SH-SY5Y (cell line): ENCODE measurements at regions not wholly inside any gene's neighbourhood (a gene's known extent, or its start where the extent isn't known, plus 50 kb on each side); places are given as distances from the start of the nearest gene placed in this dataset.

Experiments used
- GATA2 ChIP-seq: IDR thresholded peaks from 2 replicates; pipeline ENCODE4 v1.6.1; 2011; ENCODE audit warnings: mild to moderate bottlenecking, low read depth, low read length
- GATA3 ChIP-seq: IDR thresholded peaks from 2 replicates; pipeline ENCODE4 v1.6.1; 2011; ENCODE audit warnings: low read depth, mild to moderate bottlenecking, low read length, moderate library complexity

DNA sequence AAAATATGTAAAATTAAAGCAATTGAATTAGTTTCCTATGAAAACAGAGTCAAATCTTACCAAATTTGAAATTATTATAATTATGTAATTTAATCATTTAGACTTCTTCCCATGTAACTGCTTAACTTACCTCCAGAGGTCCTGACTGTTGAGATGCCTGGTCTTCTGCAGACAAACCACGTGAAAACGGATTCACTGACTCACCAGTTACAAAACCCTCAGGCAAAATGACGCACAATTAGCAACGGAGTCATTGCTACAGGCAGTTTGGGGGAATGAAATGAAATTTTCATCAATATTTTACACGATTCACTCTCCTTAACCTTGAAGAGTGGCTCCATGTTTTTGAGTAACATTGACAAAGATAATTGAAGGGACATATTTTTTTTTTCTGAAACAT, 460.8 kb downstream of the MTRR start:
- TF ChIP-seq GATA3 (no peak), GATA2 (no peak)
